ENCODE measurements at regions not wholly inside any gene's neighbourhood (a gene's known extent, or its start where the extent isn't known, plus 50 kb on each side); places are given as distances from the start of the nearest gene placed in this dataset.
"Not testable (repeated sequence)": the region's sequence is repeated elsewhere in the genome, so short reads cannot be mapped to it uniquely, and the experiment has no call there.

GRCh38 chr13:44311011-44311780, 62.4 kb upstream of the SERP2 start:
- no peaks in the 10 kb centered on the region for H3K9me3 Mint-ChIP-seq
- no peak overlapping the region for H3K27ac Mint-ChIP-seq
- no peak for TF ChIP-seq CTCF (IDR thresholded peaks at IDR 0.05)
- no peak overlapping the region for H3K4me3 Mint-ChIP-seq
- peaks cover 6% of the 10 kb centered on the region for H3K27me3 Mint-ChIP-seq (ENCODE audit: insufficient read depth)
- H3K36me3 Mint-ChIP-seq (ENCODE audit: low read depth), result no peaks in the 10 kb centered on the region
- H3K4me1 Mint-ChIP-seq (ENCODE audit: low read depth), result peaks cover 77% of the 10 kb centered on the region
- DNase-seq, result no peak

- Mint-ChIP-seq H3K9me3 (no peaks in the 10 kb centered on the region), H3K4me3 (no peak overlapping the region; the same call in 1 of the 2 replicates)
These were observed 61.5 kb upstream of the SERP2 start for GRCh38 chr13:44312131-44312530.

GRCh38 chr13:44312834-44313551, 60.6 kb upstream of the SERP2 start:
- Mint-ChIP-seq H3K4me3 (peak overlapping the region; percentile 69), H3K4me1 (ENCODE audit: low read depth) (peaks cover 67% of the 10 kb centered on the region), H3K27ac (peak overlapping the region; percentile 98), H3K27me3 (ENCODE audit: insufficient read depth) (peaks cover 8% of the 10 kb centered on the region), H3K9me3 (no peaks in the 10 kb centered on the region), H3K36me3 (ENCODE audit: low read depth) (no peaks in the 10 kb centered on the region)
- DNase-seq, result peak; percentile 94
- no peak for TF ChIP-seq CTCF (IDR thresholded peaks at IDR 0.05)

More at GRCh38 chr13:44312131-44312530, 61.5 kb upstream of the SERP2 start:
- Mint-ChIP-seq H3K27me3 (ENCODE audit: insufficient read depth) (peaks cover 6% of the 10 kb centered on the region), H3K36me3 (ENCODE audit: low read depth) (no peaks in the 10 kb centered on the region), H3K27ac (peak overlapping the region; percentile 98), H3K4me1 (ENCODE audit: low read depth) (peaks cover 68% of the 10 kb centered on the region)
- TF ChIP-seq CTCF (IDR thresholded peaks at IDR 0.05), result 0 out of 2 replicates have a peak, but pooled peaks have one; percentile 13
- no peak for DNase-seq

- DNase-seq, result peak; percentile 83
- TF ChIP-seq CTCF (IDR thresholded peaks at IDR 0.05), result no peak
- peak overlapping the region; percentile 98 for H3K27ac Mint-ChIP-seq
- peaks cover 12% of the 10 kb centered on the region for H3K27me3 Mint-ChIP-seq (ENCODE audit: insufficient read depth)
- peak overlapping the region; percentile 69 for H3K4me3 Mint-ChIP-seq
- no peaks in the 10 kb centered on the region for H3K9me3 Mint-ChIP-seq
- H3K4me1 Mint-ChIP-seq (ENCODE audit: low read depth), result peaks cover 66% of the 10 kb centered on the region
- no peaks in the 10 kb centered on the region for H3K36me3 Mint-ChIP-seq (ENCODE audit: low read depth)
These were observed 60.0 kb upstream of the SERP2 start for GRCh38 chr13:44313674-44314073.

- H3K36me3 Mint-ChIP-seq (ENCODE audit: low read depth); DNase-seq; H3K9me3 Mint-ChIP-seq: not testable (repeated sequence)
- peak overlapping the region; percentile 98 for H3K27ac Mint-ChIP-seq
- peak overlapping the region; percentile 69 for H3K4me3 Mint-ChIP-seq
- peaks cover 12% of the 10 kb centered on the region for H3K27me3 Mint-ChIP-seq (ENCODE audit: insufficient read depth)
- peaks cover 64% of the 10 kb centered on the region for H3K4me1 Mint-ChIP-seq (ENCODE audit: low read depth)
These were observed 59.5 kb upstream of the SERP2 start for GRCh38 chr13:44314160-44314559.

GRCh38 chr13:44317752-44318151, 55.9 kb upstream of the SERP2 start:
- no peak for TF ChIP-seq CTCF (IDR thresholded peaks at IDR 0.05)
- H3K36me3 Mint-ChIP-seq (ENCODE audit: low read depth), result no peaks in the 10 kb centered on the region
- H3K27me3 Mint-ChIP-seq (ENCODE audit: insufficient read depth), result peaks cover 20% of the 10 kb centered on the region
- no peak overlapping the region for H3K4me3 Mint-ChIP-seq
- H3K4me1 Mint-ChIP-seq (ENCODE audit: low read depth), result peaks cover 30% of the 10 kb centered on the region
- H3K9me3 Mint-ChIP-seq, result no peaks in the 10 kb centered on the region
- no peak overlapping the region for H3K27ac Mint-ChIP-seq
- DNase-seq, result no peak

All from HFFc6 (cell line).